HG03521 (cell line): ENCODE measurements at regions not wholly inside any gene's neighbourhood (a gene's known extent, or its start where the extent isn't known, plus 50 kb on each side); places are given as distances from the start of the nearest gene placed in this dataset.

Experiments
- ATAC-seq: cut with Tn5 transposase; IDR thresholded peaks from one replicate; pipeline ENCODE4 v1.9.1; 2021; ENCODE audit warnings: mild to moderate bottlenecking, moderate library complexity; ENCODE audit not compliant: unreplicated experiment

DNA sequence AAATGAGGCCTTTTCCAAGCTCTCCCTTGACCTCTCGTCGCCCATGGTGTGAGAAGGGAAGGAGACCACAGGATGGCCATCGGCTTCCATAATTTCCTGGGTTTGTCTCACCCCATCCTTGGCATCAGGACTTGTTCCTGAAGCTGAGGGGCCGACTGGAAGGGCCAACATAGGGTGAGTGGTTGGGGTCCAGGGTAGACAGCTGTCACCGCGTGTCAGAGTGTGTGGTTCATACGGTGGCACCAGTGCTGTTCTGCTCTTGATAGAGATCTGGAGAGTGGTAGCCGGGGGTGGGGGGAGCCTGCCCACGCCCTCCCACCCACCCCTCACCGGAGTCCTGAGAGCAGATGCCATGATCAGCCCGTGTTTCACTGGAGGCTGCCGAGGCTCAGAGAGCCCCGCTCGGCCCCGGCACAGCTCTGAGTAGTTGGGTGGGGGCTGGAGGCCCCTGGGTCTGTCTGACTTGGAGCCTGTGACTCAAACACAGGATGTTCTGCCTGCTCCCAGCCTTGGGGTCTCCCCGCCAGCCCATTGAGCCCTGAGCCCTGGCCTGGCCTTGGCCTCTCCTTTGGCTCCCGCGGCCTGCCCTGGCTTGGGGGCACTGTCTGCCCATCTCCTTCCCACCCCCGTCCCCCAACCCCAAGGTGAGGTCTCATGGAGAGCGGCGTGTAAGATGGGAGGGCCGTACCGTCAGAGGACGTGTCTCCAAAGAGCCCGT, 53.1 kb upstream of the IER5L start:
- ATAC-seq: no peak

- ATAC-seq: no peak
Measured at GRCh38 chr9:129230302-129230701, 52.2 kb upstream of the IER5L start.
